Kidney epithelial cell (primary cell): ENCODE measurements at regions not wholly inside any gene's neighbourhood (a gene's known extent, or its start where the extent isn't known, plus 50 kb on each side); places are given as distances from the start of the nearest gene placed in this dataset.

Experiments
- DNase-seq: peaks from one replicate; pipeline ENCODE4 v3.0.0-alpha.2; 2010; ENCODE audit warnings: low read depth
- H3K27me3 ChIP-seq: 2 replicates; pipeline ENCODE4 v1.6.0; 2011; ENCODE audit warnings: low read length; ENCODE audit not compliant: control insufficient read depth, insufficient read depth
- H3K36me3 ChIP-seq: 2 replicates; pipeline ENCODE4 v1.5.1; 2011; ENCODE audit warnings: low read length; ENCODE audit not compliant: control insufficient read depth, insufficient read depth
- H3K4me3 ChIP-seq: 2 replicates; pipeline ENCODE4 v1.5.1; 2011; ENCODE audit warnings: low read depth, mild to moderate bottlenecking, control low read depth, low read length
- TF ChIP-seq, protein P1 (sequence below): IDR thresholded peaks from 2 replicates; pipeline ENCODE4 v1.5.1; 2011; ENCODE audit warnings: mild to moderate bottlenecking, moderate library complexity, low read length, control low read depth, inconsistent platforms; ENCODE audit not compliant: insufficient read depth, poor library complexity, severe bottlenecking

GRCh38 chr18:56188529-56189275 is 449.7 kb downstream of the TXNL1 start:
- H3K36me3 ChIP-seq = no peaks in the 10 kb centered on the region
- TF ChIP-seq, protein P1, sequence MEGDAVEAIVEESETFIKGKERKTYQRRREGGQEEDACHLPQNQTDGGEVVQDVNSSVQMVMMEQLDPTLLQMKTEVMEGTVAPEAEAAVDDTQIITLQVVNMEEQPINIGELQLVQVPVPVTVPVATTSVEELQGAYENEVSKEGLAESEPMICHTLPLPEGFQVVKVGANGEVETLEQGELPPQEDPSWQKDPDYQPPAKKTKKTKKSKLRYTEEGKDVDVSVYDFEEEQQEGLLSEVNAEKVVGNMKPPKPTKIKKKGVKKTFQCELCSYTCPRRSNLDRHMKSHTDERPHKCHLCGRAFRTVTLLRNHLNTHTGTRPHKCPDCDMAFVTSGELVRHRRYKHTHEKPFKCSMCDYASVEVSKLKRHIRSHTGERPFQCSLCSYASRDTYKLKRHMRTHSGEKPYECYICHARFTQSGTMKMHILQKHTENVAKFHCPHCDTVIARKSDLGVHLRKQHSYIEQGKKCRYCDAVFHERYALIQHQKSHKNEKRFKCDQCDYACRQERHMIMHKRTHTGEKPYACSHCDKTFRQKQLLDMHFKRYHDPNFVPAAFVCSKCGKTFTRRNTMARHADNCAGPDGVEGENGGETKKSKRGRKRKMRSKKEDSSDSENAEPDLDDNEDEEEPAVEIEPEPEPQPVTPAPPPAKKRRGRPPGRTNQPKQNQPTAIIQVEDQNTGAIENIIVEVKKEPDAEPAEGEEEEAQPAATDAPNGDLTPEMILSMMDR = no peak
- H3K4me3 ChIP-seq = no peak overlapping the region
- DNase-seq = no peak
- no peaks in the 10 kb centered on the region for H3K27me3 ChIP-seq

DNA sequence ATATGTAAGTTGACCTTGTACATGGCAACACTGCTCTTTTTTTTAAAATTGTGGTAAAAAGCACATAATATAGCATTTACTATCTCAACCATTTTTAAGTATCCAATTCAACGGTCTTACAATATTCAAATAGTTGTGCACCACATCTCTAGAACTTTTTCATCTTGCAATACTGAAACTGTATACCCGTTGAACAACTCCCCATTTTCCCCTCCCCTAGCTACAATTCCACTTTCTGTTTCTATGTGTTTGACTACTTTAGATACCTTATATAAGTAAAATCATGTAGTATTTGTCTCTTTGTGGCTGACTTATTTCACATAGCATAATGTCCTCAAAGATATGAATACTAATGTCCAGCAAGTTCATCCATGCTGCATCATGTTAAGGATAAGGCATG is 452.1 kb downstream of the TXNL1 start:
- DNase-seq = no peak
- Histone ChIP-seq H3K36me3 (no peaks in the 10 kb centered on the region), H3K27me3 (no peaks in the 10 kb centered on the region), H3K4me3 (no peak overlapping the region)
- TF ChIP-seq, protein P1 = no peak

GRCh38 chr18:56185126-56185525 is 453.3 kb downstream of the TXNL1 start:
- H3K36me3 ChIP-seq = no peaks in the 10 kb centered on the region
- DNase-seq = no peak
- H3K27me3 ChIP-seq = no peaks in the 10 kb centered on the region

DNA sequence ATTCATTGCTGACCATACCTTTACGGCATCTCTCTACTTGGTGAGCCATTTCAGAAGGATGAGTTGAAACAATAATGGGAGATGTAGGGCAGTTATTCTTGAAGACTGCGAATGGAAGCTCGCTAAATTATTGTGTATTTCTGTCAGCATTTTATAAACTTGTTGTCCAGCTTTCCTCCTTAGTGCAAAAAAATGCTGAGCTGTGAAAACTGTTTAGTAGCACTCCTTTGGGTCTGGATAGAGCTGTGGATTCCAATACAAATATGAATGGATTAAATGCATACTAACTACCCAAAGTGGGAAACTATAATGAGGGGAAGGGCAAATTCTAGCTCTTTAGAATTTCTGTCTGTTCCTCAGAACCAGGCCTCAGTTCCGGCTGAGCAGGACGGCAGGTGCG is 461.6 kb downstream of the TXNL1 start:
- Histone ChIP-seq H3K27me3 (no peaks in the 10 kb centered on the region), H3K4me3 (no peak overlapping the region), H3K36me3 (no peaks in the 10 kb centered on the region)
- TF ChIP-seq, protein P1 = no peak
- DNase-seq = no peak

More at GRCh38 chr18:56185126-56185525, 453.3 kb downstream of the TXNL1 start:
- TF ChIP-seq, protein P1 = no peak
- H3K4me3 ChIP-seq = no peak overlapping the region

DNA sequence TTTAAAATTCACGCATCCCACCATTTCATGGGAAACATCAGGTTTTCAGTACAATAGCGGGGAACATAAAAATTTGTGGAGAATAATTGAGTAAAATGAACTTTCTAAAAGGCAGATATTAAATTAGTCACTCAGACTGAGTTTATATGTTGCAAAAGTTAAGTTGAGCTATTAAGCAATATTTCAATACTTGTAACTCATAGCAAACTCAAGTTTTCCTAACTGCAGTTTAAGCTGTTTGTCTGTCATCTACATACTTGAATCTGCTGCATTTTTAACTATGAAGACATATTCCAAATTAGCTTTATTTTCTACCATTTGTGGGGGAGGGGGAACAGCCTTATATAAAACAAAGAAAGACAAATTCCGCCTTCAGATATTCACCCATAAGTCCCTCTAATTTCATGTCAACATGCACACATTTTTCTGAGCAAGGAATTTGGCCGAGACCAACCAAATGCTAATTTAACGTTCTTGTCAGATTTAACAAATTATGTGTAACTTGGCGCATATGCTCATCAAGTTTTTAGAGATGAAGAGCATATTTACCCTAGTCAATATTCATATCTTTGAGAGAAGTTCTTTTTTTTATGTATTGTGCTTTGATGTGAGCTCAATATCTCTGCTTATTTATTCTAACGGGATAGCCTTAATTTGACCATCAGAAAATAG is 462.9 kb downstream of the TXNL1 start:
- no peak for DNase-seq
- H3K36me3 ChIP-seq = no peaks in the 10 kb centered on the region
- H3K4me3 ChIP-seq = no peak overlapping the region
- H3K27me3 ChIP-seq = no peaks in the 10 kb centered on the region
- TF ChIP-seq, protein P1 = no peak
